HCT116 (cell line): ENCODE measurements at regions not wholly inside any gene's neighbourhood (a gene's known extent, or its start where the extent isn't known, plus 50 kb on each side); places are given as distances from the start of the nearest gene placed in this dataset.

Experiments used
- ATAC-seq: fragments of 200-7000 bp; cut with Tn5 transposase; 2 replicates; pipeline ENCODE4 v1.9.1; 2020; ENCODE audit warnings: mild to moderate bottlenecking, moderate library complexity
- BruUV-seq: library from RNA; stranded (reverse); fragments of 400-500 nt; replicated peaks from 2 replicates; lab custom pipeline; 2021; lab: Mats Ljungman, UMichigan
- CTCF ChIA-PET: fragments of 300-600 bp; sonication (Branson Sonifier 250); formaldehyde crosslinking; loops from one replicate; lab custom pipeline; 2021; ENCODE audit warnings: antibody characterized with exemption; lab: Charles Lee
- POLR2A ChIA-PET: fragments of 300-600, 350-600 bp; sonication (Branson Sonifier 250); formaldehyde crosslinking; loops from one replicate; lab custom pipeline; 2021; ENCODE audit warnings: antibody characterized with exemption; lab: Charles Lee
- RAD21 ChIA-PET, 2 experiments: fragments of 300-600 bp; sonication (Branson Sonifier 250); formaldehyde crosslinking; loops; one replicate each; lab custom pipeline; 2023; ENCODE audit warnings: low total read pairs in 2 of 2; ENCODE audit not compliant: uncharacterized antibody in 2 of 2, unreplicated experiment in 2 of 2, low non-redundant PET in 1 of 2; lab: Charles Lee
- DNase-seq: peaks from one replicate; pipeline ENCODE4 v3.0.0-alpha.2; 2010; ENCODE audit warnings: low read depth, low spot score
- H2AFZ ChIP-seq: fragments of 200-600 bp; shearing (Covaris generic), sonication (generic); 2 replicates; pipeline ENCODE4 v1.6.1; 2017; ENCODE audit warnings: low read depth, mixed run types, mixed read lengths, antibody characterized with exemption, low read length; ENCODE audit not compliant: poor library complexity, severe bottlenecking
- H3K27ac ChIP-seq: 2 replicates; pipeline ENCODE4 v1.5.1; 2012; ENCODE audit warnings: low read depth, low read length
- H3K27me3 ChIP-seq: fragments of 200-600 bp; sonication (generic); 2 replicates; pipeline ENCODE4 v1.6.1; 2016; ENCODE audit warnings: mixed run types, low read length, mixed read lengths; ENCODE audit not compliant: insufficient read depth
- H3K36me3 ChIP-seq, 2 experiments: fragments of 200-500 bp in 1 of 2; fragments of 200-600 bp in 1 of 2; sonication (Bioruptor generic) in 1 of 2; sonication (generic) in 1 of 2; 2 replicates each; pipeline versions ENCODE4 v1.5.1 to v1.6.1; 2014 to 2016; ENCODE audit warnings: low read length in 2 of 2, inconsistent platforms in 1 of 2, mixed read lengths in 1 of 2, mixed run types in 1 of 2; ENCODE audit not compliant: insufficient read depth in 2 of 2, control insufficient read depth in 1 of 2
- H3K4me1 ChIP-seq, 2 experiments: fragments of 200-600 bp in 1 of 2; sonication (generic) in 1 of 2; 2 replicates each; pipeline versions ENCODE4 v1.5.1 to v1.6.1; 2012 to 2017; ENCODE audit warnings: low read length in 2 of 2, inconsistent platforms in 1 of 2, mild to moderate bottlenecking in 1 of 2, mixed read lengths in 1 of 2, mixed run types in 1 of 2, moderate library complexity in 1 of 2; ENCODE audit not compliant: insufficient read depth in 2 of 2, control insufficient read depth in 1 of 2
- H3K4me2 ChIP-seq: fragments of 200-600 bp; sonication (generic); 2 replicates; pipeline ENCODE4 v1.6.1; 2017; ENCODE audit warnings: mixed run types, low read length, mixed read lengths
- H3K4me3 ChIP-seq, 2 experiments: fragments of 200-600 bp in 1 of 2; sonication (generic) in 1 of 2; replicated peaks in 1 of 2; 2 replicates each; pipeline ENCODE4 v1.5.1; 2011 to 2016; ENCODE audit warnings: low read length in 2 of 2, control low read depth in 1 of 2, low read depth in 1 of 2, mild to moderate bottlenecking in 1 of 2, mixed read lengths in 1 of 2, mixed run types in 1 of 2
- H3K79me2 ChIP-seq: fragments of 200-600 bp; sonication (generic); 2 replicates; pipeline ENCODE4 v1.6.1; 2017; ENCODE audit warnings: mild to moderate bottlenecking, mixed run types, low read length, moderate library complexity, mixed read lengths; ENCODE audit not compliant: insufficient read depth
- H3K9ac ChIP-seq: fragments of 200-600 bp; sonication (generic); 2 replicates; pipeline ENCODE4 v1.6.1; 2016; ENCODE audit warnings: low read length, mixed read lengths
- H3K9me2 ChIP-seq: fragments of 200-600 bp; sonication (generic), shearing (Covaris generic); 2 replicates; pipeline ENCODE4 v1.6.1; 2017; ENCODE audit warnings: mixed run types, mild to moderate bottlenecking, moderate library complexity; ENCODE audit not compliant: insufficient read depth
- H3K9me3 ChIP-seq, 2 experiments: fragments of 200-500 bp in 1 of 2; fragments of 200-600 bp in 1 of 2; sonication (Bioruptor generic) in 1 of 2; sonication (generic) in 1 of 2; 2 replicates each; pipeline ENCODE4 v1.6.1; 2014 to 2017; ENCODE audit warnings: low read length in 2 of 2, mixed read lengths in 2 of 2, inconsistent platforms in 1 of 2, low read depth in 1 of 2, mild to moderate bottlenecking in 1 of 2, mixed run types in 1 of 2, moderate library complexity in 1 of 2; ENCODE audit not compliant: control insufficient read depth in 1 of 2, insufficient read depth in 1 of 2
- H4K20me1 ChIP-seq: fragments of 200-600 bp; sonication (generic), shearing (Covaris generic); 2 replicates; pipeline ENCODE4 v1.6.1; 2017; ENCODE audit warnings: mixed run types, mild to moderate bottlenecking, moderate library complexity; ENCODE audit not compliant: insufficient read depth
- CBX3 ChIP-seq: IDR thresholded peaks from 2 replicates; pipeline ENCODE4 v1.6.1; 2012; ENCODE audit warnings: low read depth
- ELF1 ChIP-seq: IDR thresholded peaks from 2 replicates; pipeline ENCODE4 v1.6.1; 2012; ENCODE audit warnings: low read depth, borderline replicate concordance
- FOSL1 ChIP-seq: IDR thresholded peaks from 2 replicates; pipeline ENCODE4 v1.6.1; 2012; ENCODE audit warnings: low read depth
- JUND ChIP-seq: IDR thresholded peaks from 2 replicates; pipeline ENCODE4 v1.6.1; 2012
- RAD21 ChIP-seq: IDR thresholded peaks from 2 replicates; pipeline ENCODE4 v1.6.1; 2012; ENCODE audit warnings: low read depth, mild to moderate bottlenecking
- REST ChIP-seq: IDR thresholded peaks from 2 replicates; pipeline ENCODE4 v1.6.1; 2012; ENCODE audit warnings: low read depth
- SP1 ChIP-seq: IDR thresholded peaks from 2 replicates; pipeline ENCODE4 v1.6.1; 2012; ENCODE audit warnings: low read depth
- SRF ChIP-seq: IDR thresholded peaks from 2 replicates; pipeline ENCODE4 v1.6.1; 2012; ENCODE audit warnings: low read depth
- YY1 ChIP-seq: IDR thresholded peaks from 2 replicates; pipeline ENCODE4 v1.6.1; 2011; ENCODE audit warnings: low read length, low read depth, moderate library complexity, mild to moderate bottlenecking; ENCODE audit not compliant: insufficient replicate concordance; ENCODE audit errors: extremely low read depth
- intact Hi-C: fragments of 100-400 bp; cut with micrococcal nuclease; formaldehyde crosslinking; loops from 2 replicates; pipeline ENCODE4 v1.10.0; 2022
- TF ChIP-seq, protein P1 (sequence below): IDR thresholded peaks from 2 replicates; pipeline ENCODE4 v1.6.1; 2012

- TF ChIP-seq REST (no peak), CBX3 (no peak), JUND (no peak), SP1 (no peak), YY1 (no peak)
Observed at GRCh38 chr6:147019001-147019400, 185.2 kb upstream of the STXBP5 start (continued).

DNA sequence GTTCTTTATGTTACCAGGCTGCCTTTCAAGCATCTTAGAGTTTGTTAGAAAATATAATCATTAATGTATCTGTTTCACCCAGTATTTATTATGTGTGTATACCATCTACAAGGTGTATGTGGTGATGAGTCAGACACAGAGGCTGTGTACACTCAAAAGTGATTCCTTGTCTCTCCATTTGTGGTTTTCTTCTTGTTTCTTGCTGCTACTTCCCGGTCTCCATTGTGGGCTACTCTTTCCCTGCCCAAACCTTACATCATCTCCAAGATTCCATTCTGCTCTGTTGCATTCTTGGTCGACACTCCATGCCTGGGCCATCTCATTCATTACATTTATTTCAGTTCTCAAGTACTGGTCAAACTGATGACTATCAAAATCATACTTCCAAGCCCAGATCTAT is 182.2 kb upstream of the STXBP5 start:
- H3K9me2 ChIP-seq: no peaks in the 10 kb centered on the region
- ChIA-PET RAD21 (no interaction called here), CTCF (no interaction called here), POLR2A (no interaction called here)
- intact Hi-C loops: no loop called here
- no peaks in the 10 kb centered on the region for H4K20me1 ChIP-seq
- no peak overlapping the region for H3K4me3 ChIP-seq
- H3K79me2 ChIP-seq: no peaks in the 10 kb centered on the region
- no peak overlapping the region for H2AFZ ChIP-seq
- ATAC-seq (no peak), DNase-seq (no peak)
- H3K9ac ChIP-seq: no peak overlapping the region
- no peak for TF ChIP-seq ELF1
- TF ChIP-seq SP1: no peak
- TF ChIP-seq SRF: no peak
- no peak for TF ChIP-seq REST
- no peak for TF ChIP-seq YY1
- TF ChIP-seq FOSL1: no peak
- no peak for TF ChIP-seq RAD21
- TF ChIP-seq, protein P1, sequence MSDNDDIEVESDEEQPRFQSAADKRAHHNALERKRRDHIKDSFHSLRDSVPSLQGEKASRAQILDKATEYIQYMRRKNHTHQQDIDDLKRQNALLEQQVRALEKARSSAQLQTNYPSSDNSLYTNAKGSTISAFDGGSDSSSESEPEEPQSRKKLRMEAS: no peak
- H3K27ac ChIP-seq: no peak overlapping the region
- H3K4me2 ChIP-seq: no peak overlapping the region
- no peaks in the 10 kb centered on the region for H3K36me3 ChIP-seq
- H3K9me3 ChIP-seq: no peaks in the 10 kb centered on the region
- H3K4me1 ChIP-seq: no peaks in the 10 kb centered on the region
- no peaks in the 10 kb centered on the region for H3K27me3 ChIP-seq
- no TSS peak for BruUV-seq
